ENCODE measurements at regions not wholly inside any gene's neighbourhood (a gene's known extent, or its start where the extent isn't known, plus 50 kb on each side); places are given as distances from the start of the nearest gene placed in this dataset.

DNA sequence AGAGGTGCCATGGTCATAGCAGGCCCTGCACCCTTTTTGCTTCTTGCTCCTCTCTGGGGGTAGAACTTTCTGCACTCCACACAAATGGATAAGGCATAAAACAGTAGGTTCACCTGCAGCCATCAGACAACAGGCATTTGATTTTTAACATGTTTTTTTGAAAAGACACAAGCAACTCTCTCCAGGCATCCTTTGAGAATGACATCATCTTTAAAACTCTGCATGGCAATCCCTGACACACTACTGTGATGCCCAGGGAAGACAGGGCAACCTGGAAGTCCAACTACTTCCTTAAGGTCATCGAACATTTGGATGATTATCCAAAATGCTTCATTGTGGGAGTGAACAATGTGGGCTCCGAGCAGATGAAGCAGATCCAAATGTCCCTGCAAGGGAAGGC lies 82.8 kb downstream of the SKA1 start:
- Histone ChIP-seq H3F3A (ENCODE audit: low read length, unreplicated experiment) (no peaks in the 10 kb centered on the region), H3K27me3 (ENCODE audit: low read length) (no peaks in the 10 kb centered on the region), H3K79me2 (ENCODE audit: low read length) (no peaks in the 10 kb centered on the region), H2AFZ (ENCODE audit: low read length) (no peak overlapping the region), H3K4me2 (ENCODE audit: low read length) (no peak overlapping the region), H3K9ac (ENCODE audit: low read length) (no peak overlapping the region), H3K9me3 (ENCODE audit: low read length) (no peaks in the 10 kb centered on the region), H3K36me3 (ENCODE audit: low read depth, low read length) (no peaks in the 10 kb centered on the region), H4K20me1 (ENCODE audit: low read length) (no peaks in the 10 kb centered on the region), H3K4me3 (ENCODE audit: low read length) (no peak overlapping the region), H3K27ac (ENCODE audit: low read length) (no peak overlapping the region), H3K9me2 (replicated peaks; ENCODE audit: low read length) (no peaks in the 10 kb centered on the region), H3K4me1 (ENCODE audit: insufficient read depth, low read length) (no peaks in the 10 kb centered on the region)
- CTCF ChIA-PET = no interaction called here
- DNase-seq = no peak
- ATAC-seq = no peak
- POLR2A ChIA-PET (ENCODE audit: unreplicated experiment) = no interaction called here
- BruUV-seq (replicated peaks) = no TSS peak
- TF ChIP-seq, protein P1, sequence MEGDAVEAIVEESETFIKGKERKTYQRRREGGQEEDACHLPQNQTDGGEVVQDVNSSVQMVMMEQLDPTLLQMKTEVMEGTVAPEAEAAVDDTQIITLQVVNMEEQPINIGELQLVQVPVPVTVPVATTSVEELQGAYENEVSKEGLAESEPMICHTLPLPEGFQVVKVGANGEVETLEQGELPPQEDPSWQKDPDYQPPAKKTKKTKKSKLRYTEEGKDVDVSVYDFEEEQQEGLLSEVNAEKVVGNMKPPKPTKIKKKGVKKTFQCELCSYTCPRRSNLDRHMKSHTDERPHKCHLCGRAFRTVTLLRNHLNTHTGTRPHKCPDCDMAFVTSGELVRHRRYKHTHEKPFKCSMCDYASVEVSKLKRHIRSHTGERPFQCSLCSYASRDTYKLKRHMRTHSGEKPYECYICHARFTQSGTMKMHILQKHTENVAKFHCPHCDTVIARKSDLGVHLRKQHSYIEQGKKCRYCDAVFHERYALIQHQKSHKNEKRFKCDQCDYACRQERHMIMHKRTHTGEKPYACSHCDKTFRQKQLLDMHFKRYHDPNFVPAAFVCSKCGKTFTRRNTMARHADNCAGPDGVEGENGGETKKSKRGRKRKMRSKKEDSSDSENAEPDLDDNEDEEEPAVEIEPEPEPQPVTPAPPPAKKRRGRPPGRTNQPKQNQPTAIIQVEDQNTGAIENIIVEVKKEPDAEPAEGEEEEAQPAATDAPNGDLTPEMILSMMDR (conservative IDR thresholded peaks at IDR 0.05; ENCODE audit: low read depth, low read length) = no peak
- TF ChIP-seq EZH2 (IDR thresholded peaks at IDR 0.05; ENCODE audit: low read length, unreplicated experiment) = no peak
- no peak for TF ChIP-seq EZH2phosphoT487 (IDR thresholded peaks at IDR 0.05; ENCODE audit: borderline replicate concordance, low read length)
- intact Hi-C loops (cut with micrococcal nuclease) = no loop called here

DNA sequence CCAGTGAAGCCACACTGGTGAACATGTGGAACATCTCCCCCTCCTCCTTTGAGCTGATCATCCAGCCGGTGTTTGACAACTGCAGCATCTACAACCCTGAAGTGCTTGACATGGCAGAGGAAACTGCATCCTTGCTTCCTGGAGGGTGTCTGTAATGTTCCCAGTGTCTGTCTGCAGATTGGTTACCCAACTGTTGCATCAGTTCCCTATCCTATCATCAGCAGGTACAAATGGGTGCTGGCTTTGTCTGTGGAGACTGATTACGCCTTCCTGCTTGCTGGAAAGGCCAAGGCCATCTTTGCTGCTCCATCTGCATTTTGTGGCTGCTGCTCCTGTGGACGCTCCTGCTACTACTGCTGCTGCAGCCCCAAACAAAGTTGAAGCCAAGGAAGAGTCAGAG lies 83.5 kb downstream of the SKA1 start:
- ChIA-PET POLR2A (ENCODE audit: unreplicated experiment) (no interaction called here), CTCF (no interaction called here)
- intact Hi-C loops (cut with micrococcal nuclease) = no loop called here
- no peaks in the 10 kb centered on the region for H3K79me2 ChIP-seq (ENCODE audit: low read length)
- ATAC-seq (no peak), DNase-seq (no peak)
- no peaks in the 10 kb centered on the region for H3K9me2 ChIP-seq (replicated peaks; ENCODE audit: low read length)
- H3K36me3 ChIP-seq (ENCODE audit: low read depth, low read length) = no peaks in the 10 kb centered on the region
- no peak overlapping the region for H3K4me2 ChIP-seq (ENCODE audit: low read length)
- BruUV-seq (replicated peaks) = no TSS peak
- no peaks in the 10 kb centered on the region for H3K27me3 ChIP-seq (ENCODE audit: low read length)
- H3K9ac ChIP-seq (ENCODE audit: low read length) = no peak overlapping the region
- H3F3A ChIP-seq (ENCODE audit: low read length, unreplicated experiment) = no peaks in the 10 kb centered on the region
- H3K4me1 ChIP-seq (ENCODE audit: insufficient read depth, low read length) = no peaks in the 10 kb centered on the region
- no peak overlapping the region for H3K27ac ChIP-seq (ENCODE audit: low read length)
- no peak overlapping the region for H3K4me3 ChIP-seq (ENCODE audit: low read length)
- H4K20me1 ChIP-seq (ENCODE audit: low read length) = no peaks in the 10 kb centered on the region
- no peaks in the 10 kb centered on the region for H3K9me3 ChIP-seq (ENCODE audit: low read length)
- no peak for TF ChIP-seq EZH2phosphoT487 (IDR thresholded peaks at IDR 0.05; ENCODE audit: borderline replicate concordance, low read length)
- TF ChIP-seq, protein P1 (conservative IDR thresholded peaks at IDR 0.05; ENCODE audit: low read depth, low read length) = no peak
- no peak overlapping the region for H2AFZ ChIP-seq (ENCODE audit: low read length)

DNA sequence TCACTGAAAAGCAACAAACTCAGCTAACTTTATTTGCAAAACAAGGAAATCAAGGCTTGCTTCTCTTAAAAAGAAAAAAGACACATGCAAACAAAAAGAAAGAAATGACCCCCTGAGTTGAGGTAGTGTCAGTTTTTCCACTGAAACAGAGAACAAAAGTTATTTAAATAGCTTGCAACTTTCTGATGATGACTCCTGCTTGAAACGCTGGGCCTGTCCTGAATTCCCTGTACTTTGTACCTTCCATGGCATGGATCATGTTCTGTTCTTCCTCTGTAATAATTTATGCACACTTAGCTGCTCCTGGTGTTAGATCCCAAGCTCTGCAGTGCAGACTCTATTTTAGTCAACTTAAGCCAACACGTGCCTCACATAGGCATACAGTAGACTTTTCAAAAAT lies 84.0 kb downstream of the SKA1 start:
- TF ChIP-seq, protein P1 (conservative IDR thresholded peaks at IDR 0.05; ENCODE audit: low read depth, low read length) = no peak
- TF ChIP-seq EZH2 (IDR thresholded peaks at IDR 0.05; ENCODE audit: low read length, unreplicated experiment) = no peak
- no peak for TF ChIP-seq EZH2phosphoT487 (IDR thresholded peaks at IDR 0.05; ENCODE audit: borderline replicate concordance, low read length)
- CTCF ChIA-PET = no interaction called here

More for the DNA sequence above, 84.0 kb downstream of the SKA1 start:
- intact Hi-C loops (cut with micrococcal nuclease) = no loop called here
- POLR2A ChIA-PET (ENCODE audit: unreplicated experiment) = no interaction called here
- no peaks in the 10 kb centered on the region for H4K20me1 ChIP-seq (ENCODE audit: low read length)
- no peak overlapping the region for H3K4me2 ChIP-seq (ENCODE audit: low read length)
- no peaks in the 10 kb centered on the region for H3K79me2 ChIP-seq (ENCODE audit: low read length)
- H3K4me3 ChIP-seq (ENCODE audit: low read length) = no peak overlapping the region
- no peaks in the 10 kb centered on the region for H3K27me3 ChIP-seq (ENCODE audit: low read length)
- BruUV-seq (replicated peaks) = no TSS peak
- no peaks in the 10 kb centered on the region for H3K36me3 ChIP-seq (ENCODE audit: low read depth, low read length)
- no peaks in the 10 kb centered on the region for H3K4me1 ChIP-seq (ENCODE audit: insufficient read depth, low read length)
- H3F3A ChIP-seq (ENCODE audit: low read length, unreplicated experiment) = no peaks in the 10 kb centered on the region
- H2AFZ ChIP-seq (ENCODE audit: low read length) = no peak overlapping the region
- no peaks in the 10 kb centered on the region for H3K9me2 ChIP-seq (replicated peaks; ENCODE audit: low read length)
- no peaks in the 10 kb centered on the region for H3K9me3 ChIP-seq (ENCODE audit: low read length)
- no peak overlapping the region for H3K27ac ChIP-seq (ENCODE audit: low read length)
- no peak for DNase-seq
- ATAC-seq = no peak
- H3K9ac ChIP-seq (ENCODE audit: low read length) = no peak overlapping the region

Measured in PC-3 (cell line).